ENCODE measurements at regions not wholly inside any gene's neighbourhood (a gene's known extent, or its start where the extent isn't known, plus 50 kb on each side); places are given as distances from the start of the nearest gene placed in this dataset.

DNA sequence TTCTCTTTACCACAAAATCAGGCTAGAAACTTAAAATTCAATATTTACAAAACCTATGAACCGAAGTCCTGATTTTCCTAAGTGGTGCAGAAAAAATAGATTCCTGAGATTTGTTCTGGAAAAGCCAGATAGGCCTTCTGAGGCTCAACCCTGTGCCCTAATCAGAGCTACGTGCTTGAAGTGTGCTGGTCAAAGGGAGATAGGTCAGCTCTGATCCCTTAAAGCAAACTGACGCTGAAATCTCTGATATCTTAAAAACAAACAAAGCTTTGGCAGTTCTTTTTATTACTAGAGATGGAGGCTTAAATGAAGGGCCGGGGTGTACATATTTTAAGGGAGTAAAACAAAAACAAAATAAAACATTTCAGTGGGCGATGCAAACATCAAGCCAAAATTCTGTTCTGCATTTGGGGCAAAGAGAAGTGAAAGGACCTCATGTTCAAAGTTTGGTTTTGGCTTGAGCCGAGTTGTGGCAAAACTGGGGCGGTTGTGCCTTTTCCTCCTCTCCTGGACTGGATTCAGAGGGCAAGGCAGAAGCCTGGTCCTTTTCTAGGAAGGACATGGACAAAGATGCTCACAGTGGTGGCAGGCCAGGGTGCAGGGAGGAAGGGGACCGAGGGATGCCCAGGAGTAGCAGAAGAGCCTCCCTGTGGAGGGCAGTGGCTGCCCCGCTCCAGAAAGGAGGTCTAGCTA is 295.0 kb downstream of the CDCA7 start:
- H3K36me3 Mint-ChIP-seq (ENCODE audit: low read depth) = no peaks in the 10 kb centered on the region

DNA sequence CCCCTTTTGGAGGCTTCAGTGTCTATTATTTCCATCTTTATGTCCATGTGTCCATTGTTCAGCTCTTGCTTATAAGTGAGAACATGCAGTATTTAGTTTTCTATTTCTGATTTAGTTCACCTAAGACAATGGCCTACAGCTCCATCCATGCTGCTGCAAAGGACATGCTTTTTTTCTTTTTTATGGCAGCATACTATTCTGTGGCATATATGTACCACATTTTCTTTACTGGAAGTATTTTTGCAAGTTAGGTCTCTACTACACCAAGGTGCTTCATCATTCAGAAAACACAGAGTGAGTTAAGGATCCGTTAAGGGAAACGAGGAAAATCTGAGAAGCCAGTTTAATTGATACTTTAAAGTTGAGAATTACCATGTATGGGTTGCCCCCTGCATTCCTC is 297.2 kb downstream of the CDCA7 start:
- peaks cover 18% of the 10 kb centered on the region for H3K27me3 Mint-ChIP-seq
- H3K9me3 Mint-ChIP-seq = no peaks in the 10 kb centered on the region
- H3K27ac Mint-ChIP-seq = no peak overlapping the region
- H3K4me1 Mint-ChIP-seq (ENCODE audit: low read depth) = no peaks in the 10 kb centered on the region
- H3K36me3 Mint-ChIP-seq (ENCODE audit: low read depth) = no peaks in the 10 kb centered on the region
- no peak overlapping the region for H3K4me3 Mint-ChIP-seq
- DNase-seq = no peak

More for the DNA sequence above, 295.0 kb downstream of the CDCA7 start:
- Mint-ChIP-seq H3K27me3 (peaks cover 12% of the 10 kb centered on the region), H3K27ac (no peak overlapping the region), H3K4me3 (no peak overlapping the region), H3K4me1 (ENCODE audit: low read depth) (no peaks in the 10 kb centered on the region), H3K9me3 (no peaks in the 10 kb centered on the region)
- no peak for DNase-seq

DNA sequence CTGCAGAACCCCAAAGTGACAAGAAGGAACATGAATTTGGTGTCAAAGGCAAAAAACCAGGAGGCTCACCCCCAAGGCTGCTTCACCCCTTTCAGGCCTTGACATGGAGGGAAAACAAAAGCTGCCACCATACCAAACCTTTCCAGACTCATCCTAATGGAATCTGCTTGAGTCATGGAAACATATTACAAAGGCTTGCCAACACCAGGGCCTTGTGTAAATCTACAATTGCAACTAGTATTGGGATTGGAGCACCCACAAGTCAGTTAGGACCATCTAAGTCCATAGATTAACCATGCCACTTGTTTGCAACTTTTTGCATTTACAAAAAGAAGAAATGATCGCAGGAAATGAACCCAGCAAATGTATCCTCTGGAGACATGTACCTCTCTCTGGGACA is 297.6 kb downstream of the CDCA7 start:
- Mint-ChIP-seq H3K36me3 (ENCODE audit: low read depth) (no peaks in the 10 kb centered on the region), H3K4me1 (ENCODE audit: low read depth) (no peaks in the 10 kb centered on the region), H3K27me3 (peaks cover 18% of the 10 kb centered on the region), H3K9me3 (no peaks in the 10 kb centered on the region), H3K4me3 (no peak overlapping the region), H3K27ac (no peak overlapping the region)
- no peak for DNase-seq

DNA sequence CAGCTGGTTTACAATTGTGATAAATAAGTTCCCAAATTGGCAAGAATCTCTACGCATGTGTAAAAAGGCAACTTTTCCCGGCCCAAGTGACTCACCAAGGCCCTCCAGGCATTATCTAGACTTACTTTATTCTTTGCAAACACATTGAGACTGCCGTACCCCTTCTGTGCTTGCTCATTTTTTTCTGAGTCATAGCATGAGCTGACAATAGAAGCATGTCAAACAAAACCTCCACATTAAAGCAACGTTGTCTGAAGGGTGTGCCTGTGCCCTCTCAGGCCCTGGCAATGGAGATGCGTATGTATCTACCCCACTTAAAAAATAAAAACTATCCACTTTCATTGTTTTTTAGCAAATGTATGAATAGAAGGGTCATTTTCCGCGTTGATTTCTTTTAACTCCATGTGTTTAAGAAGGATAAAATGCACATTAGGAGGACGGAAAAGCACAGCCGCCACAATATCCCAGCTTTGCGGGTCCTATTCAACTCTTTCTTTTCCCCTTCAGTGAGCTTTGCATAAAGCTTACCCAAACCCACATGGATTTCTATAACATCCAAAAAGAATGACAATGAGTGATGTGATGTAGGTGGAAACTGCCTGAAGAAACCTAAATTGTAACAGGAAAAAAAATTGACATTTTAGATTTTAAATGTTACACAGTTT is 298.2 kb downstream of the CDCA7 start:
- DNase-seq = no peak
- Mint-ChIP-seq H3K9me3 (no peaks in the 10 kb centered on the region), H3K27ac (no peak overlapping the region), H3K4me3 (no peak overlapping the region), H3K4me1 (ENCODE audit: low read depth) (no peaks in the 10 kb centered on the region), H3K36me3 (ENCODE audit: low read depth) (no peaks in the 10 kb centered on the region), H3K27me3 (peaks cover 21% of the 10 kb centered on the region)

DNA sequence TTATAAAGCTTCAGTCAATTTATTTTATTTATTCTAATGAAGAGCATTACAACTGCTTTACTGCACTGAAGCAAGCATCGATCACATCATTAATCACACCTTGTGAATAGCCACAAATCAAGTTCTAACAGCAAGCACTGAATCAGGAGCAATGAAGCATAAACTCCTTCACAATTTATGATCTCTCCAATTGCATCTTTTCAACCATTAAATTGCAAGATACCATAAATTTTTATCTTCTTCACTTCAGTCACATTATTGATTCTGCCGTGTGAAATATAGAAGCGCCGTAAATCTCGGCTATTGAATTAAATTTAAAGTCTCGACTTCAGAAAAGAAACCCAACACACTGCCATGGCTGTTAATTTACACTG is 298.7 kb downstream of the CDCA7 start:
- Mint-ChIP-seq H3K27me3 (peaks cover 24% of the 10 kb centered on the region), H3K36me3 (ENCODE audit: low read depth) (no peaks in the 10 kb centered on the region)

DNA sequence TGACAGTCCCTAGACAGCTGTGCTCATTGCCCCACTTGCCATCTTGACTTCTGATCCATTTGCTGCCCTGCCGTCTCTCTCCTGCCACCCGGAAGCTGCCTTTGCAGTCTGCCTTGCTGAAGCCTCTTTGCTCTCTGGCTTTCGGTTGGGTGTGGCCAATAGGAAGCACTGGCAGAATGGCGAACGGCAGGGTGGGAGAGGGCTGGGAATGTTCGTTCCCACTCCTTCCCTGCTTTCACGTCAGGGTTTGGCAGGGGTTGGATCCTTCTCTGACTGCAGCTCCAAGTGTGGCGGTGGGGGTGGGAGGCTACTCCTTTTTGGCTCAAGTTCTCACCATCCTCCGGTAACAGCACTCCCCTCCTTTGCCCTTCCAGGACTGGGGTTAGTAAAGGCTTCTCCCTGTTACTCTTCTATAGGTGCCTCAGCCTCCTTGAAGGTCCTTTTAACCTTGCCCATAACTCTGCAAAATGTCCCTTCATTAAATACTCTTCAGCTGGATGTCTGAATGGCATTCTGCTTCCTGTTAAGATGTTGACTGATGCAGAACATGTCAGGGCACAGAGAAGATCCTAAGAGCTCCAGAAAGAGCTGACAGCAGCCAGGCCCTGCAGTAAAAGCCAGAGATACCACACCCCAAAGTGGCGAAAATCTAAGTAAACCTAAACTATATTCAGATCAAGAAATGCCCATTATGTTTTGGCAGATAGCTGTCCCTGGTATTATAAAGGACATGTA is 299.7 kb downstream of the CDCA7 start:
- Mint-ChIP-seq H3K4me1 (ENCODE audit: low read depth) (no peaks in the 10 kb centered on the region), H3K36me3 (ENCODE audit: low read depth) (no peaks in the 10 kb centered on the region), H3K9me3 (no peaks in the 10 kb centered on the region), H3K27me3 (peaks cover 24% of the 10 kb centered on the region), H3K27ac (no peak overlapping the region), H3K4me3 (no peak overlapping the region)
- no peak for DNase-seq

More for the DNA sequence above, 298.7 kb downstream of the CDCA7 start:
- Mint-ChIP-seq H3K4me3 (no peak overlapping the region), H3K27ac (no peak overlapping the region), H3K9me3 (no peaks in the 10 kb centered on the region), H3K4me1 (ENCODE audit: low read depth) (no peaks in the 10 kb centered on the region)
- no peak for DNase-seq

DNA sequence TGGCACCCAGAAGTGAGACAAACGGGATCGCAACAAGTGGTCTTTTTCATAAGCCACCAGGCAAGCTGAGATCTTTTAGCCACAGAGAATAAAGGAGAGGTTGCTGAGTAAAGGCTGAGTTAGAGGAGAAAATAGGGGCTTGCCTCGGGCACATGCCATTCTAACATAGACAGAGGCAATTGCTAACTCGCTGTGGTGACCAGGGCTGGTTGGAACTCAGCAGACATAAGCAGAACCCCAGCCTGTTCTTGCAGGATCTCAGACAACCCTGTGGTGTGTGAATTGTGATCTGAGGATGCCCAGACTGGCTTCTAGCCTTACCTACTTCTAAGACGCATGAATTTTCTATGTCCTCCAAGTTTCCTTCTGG is 300.2 kb downstream of the CDCA7 start:
- peaks cover 24% of the 10 kb centered on the region for H3K27me3 Mint-ChIP-seq
- H3K27ac Mint-ChIP-seq = no peak overlapping the region
- DNase-seq = no peak
- no peak overlapping the region for H3K4me3 Mint-ChIP-seq
- no peaks in the 10 kb centered on the region for H3K9me3 Mint-ChIP-seq
- no peaks in the 10 kb centered on the region for H3K4me1 Mint-ChIP-seq (ENCODE audit: low read depth)
- no peaks in the 10 kb centered on the region for H3K36me3 Mint-ChIP-seq (ENCODE audit: low read depth)

DNA sequence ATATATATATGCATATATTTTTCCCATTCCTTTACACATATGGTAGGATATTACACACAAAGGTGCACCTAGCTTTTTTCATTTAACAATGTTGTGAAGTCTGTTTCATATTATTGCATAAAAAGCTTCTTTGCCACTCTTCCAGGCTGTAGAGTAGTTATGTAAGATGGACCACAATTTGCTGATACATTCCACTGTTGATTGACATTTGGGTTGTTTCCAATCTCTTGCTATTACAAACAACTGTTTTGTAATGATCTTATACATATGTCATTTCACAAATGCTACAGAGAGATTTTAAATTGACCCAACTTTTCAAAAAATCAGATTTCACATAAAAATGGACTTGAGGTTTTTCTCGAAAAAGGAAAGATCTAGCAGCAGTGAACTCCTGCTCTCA is 301.4 kb downstream of the CDCA7 start:
- H3K4me1 Mint-ChIP-seq (ENCODE audit: low read depth) = no peaks in the 10 kb centered on the region
- H3K27ac Mint-ChIP-seq = no peak overlapping the region
- DNase-seq = no peak
- H3K9me3 Mint-ChIP-seq = no peaks in the 10 kb centered on the region
- H3K27me3 Mint-ChIP-seq = peaks cover 33% of the 10 kb centered on the region
- no peak overlapping the region for H3K4me3 Mint-ChIP-seq
- no peaks in the 10 kb centered on the region for H3K36me3 Mint-ChIP-seq (ENCODE audit: low read depth)

DNA sequence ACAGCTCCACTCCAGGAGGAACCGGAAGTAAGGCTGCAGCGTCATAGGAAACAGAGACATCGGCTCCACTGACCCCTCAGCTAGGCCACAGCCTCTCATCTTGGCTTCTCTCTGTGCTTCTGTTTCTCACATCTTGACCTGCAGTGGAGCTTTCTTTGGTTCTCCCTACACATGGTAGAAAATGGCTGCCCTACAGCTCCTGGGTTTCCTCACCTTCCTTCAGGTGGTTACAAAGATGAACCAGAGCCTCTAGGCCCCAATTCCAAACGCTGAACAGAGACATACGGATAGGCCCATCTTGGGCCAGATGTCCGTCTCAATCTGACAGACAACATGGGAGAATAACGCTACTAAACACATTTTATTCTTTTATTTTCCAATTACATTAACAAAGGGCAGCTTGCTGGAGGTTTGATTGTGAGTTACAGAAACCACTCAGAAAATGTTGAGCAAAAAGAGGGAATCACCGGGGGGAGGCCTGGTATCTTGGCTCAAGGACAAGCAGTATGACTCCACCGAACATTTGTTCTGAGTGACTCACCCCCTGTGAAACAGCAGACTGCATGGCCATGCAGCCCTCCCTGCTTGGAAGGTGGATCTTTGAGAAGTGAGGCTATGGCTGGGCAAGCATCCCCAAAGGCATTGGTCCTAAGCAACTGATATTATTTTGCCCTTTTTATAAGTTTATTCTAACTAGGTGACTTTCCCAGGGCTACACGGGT is 303.5 kb downstream of the CDCA7 start:
- Mint-ChIP-seq H3K27me3 (peaks cover 34% of the 10 kb centered on the region), H3K9me3 (no peaks in the 10 kb centered on the region), H3K36me3 (ENCODE audit: low read depth) (no peaks in the 10 kb centered on the region), H3K27ac (no peak overlapping the region), H3K4me3 (no peak overlapping the region), H3K4me1 (ENCODE audit: low read depth) (no peaks in the 10 kb centered on the region)
- DNase-seq = no peak

DNA sequence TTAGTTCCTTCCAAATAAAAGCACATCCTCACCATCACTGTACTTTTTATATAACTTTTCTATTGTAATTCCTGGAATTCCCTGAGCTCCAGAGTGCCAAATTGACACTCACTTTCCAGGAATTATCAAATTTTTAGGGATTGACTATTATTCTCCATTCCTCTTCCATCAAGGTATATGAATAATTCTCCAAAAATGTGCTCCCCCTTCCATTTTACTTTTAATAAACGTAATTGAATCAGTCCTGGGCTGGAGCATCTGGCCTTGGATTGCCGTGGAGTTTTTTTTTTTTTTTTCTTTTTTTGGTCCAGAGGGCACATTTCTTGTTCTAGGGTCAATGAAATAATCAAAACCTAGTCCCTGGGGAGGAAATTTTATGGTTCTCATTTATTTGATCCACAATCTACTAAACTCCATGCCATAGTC is 304.3 kb downstream of the CDCA7 start:
- H3K9me3 Mint-ChIP-seq = no peaks in the 10 kb centered on the region
- H3K27me3 Mint-ChIP-seq = peaks cover 37% of the 10 kb centered on the region
- no peak for DNase-seq
- H3K36me3 Mint-ChIP-seq (ENCODE audit: low read depth) = no peaks in the 10 kb centered on the region
- no peak overlapping the region for H3K27ac Mint-ChIP-seq
- H3K4me1 Mint-ChIP-seq (ENCODE audit: low read depth) = no peaks in the 10 kb centered on the region
- H3K4me3 Mint-ChIP-seq = no peak overlapping the region

DNA sequence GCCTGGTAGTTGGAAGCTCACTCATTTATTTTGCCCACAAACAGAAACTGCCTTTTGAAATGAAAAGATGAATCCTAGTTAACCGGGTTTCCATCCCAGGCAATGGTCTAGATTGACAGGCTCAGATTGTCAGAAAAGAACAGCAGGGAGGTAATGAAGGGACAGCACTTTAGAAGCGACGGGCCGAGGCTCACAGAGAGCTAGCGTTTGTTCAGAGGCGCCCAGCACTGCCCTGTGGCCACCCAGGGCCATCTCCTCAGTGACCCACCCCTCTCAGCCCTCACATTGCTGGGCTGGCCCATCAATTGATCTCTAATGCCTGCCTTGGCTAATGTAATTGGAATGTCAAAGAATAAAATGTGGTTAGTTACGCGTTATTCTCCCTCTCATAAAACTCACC is 304.8 kb downstream of the CDCA7 start:
- no peak for DNase-seq
- Mint-ChIP-seq H3K27me3 (peaks cover 37% of the 10 kb centered on the region), H3K27ac (no peak overlapping the region), H3K9me3 (no peaks in the 10 kb centered on the region), H3K36me3 (ENCODE audit: low read depth) (no peaks in the 10 kb centered on the region), H3K4me1 (ENCODE audit: low read depth) (no peaks in the 10 kb centered on the region), H3K4me3 (no peak overlapping the region)

DNA sequence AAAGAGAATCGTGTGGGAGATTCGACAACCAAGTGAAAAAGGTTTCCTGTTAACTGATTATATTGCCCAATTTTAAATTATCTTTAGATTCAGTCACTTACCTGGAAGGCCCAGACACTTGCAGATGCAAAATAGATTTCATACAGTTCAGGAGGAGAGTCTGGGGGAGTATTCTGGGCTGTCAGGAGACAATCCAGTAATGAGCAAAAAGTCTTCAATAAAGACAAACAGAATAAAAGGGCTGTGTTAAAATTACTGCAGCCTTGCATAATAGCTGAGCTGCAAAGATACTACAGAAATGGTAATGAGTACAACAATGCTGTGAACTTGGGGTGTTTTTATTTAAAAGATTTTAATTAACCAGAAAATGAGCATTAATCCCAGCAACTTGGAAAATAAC is 303.6 kb downstream of the SP3 start:
- Mint-ChIP-seq H3K4me3 (no peak overlapping the region), H3K4me1 (ENCODE audit: low read depth) (no peaks in the 10 kb centered on the region), H3K27me3 (peaks cover 38% of the 10 kb centered on the region), H3K27ac (no peak overlapping the region), H3K36me3 (ENCODE audit: low read depth) (no peaks in the 10 kb centered on the region), H3K9me3 (no peaks in the 10 kb centered on the region)
- no peak for DNase-seq

DNA sequence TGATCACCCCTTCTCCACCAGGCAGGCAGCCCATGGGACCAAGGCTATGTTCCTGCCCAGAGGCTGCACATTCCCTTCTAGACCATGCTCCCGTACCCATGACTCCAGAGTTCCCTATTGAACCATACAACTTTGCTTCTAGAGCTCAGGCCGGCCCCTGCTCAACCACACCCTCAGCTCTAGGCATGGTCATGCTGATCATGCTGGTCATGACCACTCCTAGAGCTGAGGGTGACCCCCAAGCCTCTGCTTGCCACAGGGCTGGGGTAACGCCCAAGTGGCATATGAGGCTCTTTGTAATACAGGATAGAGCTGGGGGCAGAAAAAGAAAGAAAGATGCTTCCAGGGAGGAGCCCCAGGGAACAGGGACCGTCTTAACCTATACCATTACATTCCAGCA is 301.8 kb downstream of the SP3 start:
- DNase-seq = no peak
- H3K27me3 Mint-ChIP-seq = peaks cover 34% of the 10 kb centered on the region
- no peak overlapping the region for H3K27ac Mint-ChIP-seq
- H3K4me1 Mint-ChIP-seq (ENCODE audit: low read depth) = no peaks in the 10 kb centered on the region
- no peak overlapping the region for H3K4me3 Mint-ChIP-seq
- H3K36me3 Mint-ChIP-seq (ENCODE audit: low read depth) = no peaks in the 10 kb centered on the region
- no peaks in the 10 kb centered on the region for H3K9me3 Mint-ChIP-seq

DNA sequence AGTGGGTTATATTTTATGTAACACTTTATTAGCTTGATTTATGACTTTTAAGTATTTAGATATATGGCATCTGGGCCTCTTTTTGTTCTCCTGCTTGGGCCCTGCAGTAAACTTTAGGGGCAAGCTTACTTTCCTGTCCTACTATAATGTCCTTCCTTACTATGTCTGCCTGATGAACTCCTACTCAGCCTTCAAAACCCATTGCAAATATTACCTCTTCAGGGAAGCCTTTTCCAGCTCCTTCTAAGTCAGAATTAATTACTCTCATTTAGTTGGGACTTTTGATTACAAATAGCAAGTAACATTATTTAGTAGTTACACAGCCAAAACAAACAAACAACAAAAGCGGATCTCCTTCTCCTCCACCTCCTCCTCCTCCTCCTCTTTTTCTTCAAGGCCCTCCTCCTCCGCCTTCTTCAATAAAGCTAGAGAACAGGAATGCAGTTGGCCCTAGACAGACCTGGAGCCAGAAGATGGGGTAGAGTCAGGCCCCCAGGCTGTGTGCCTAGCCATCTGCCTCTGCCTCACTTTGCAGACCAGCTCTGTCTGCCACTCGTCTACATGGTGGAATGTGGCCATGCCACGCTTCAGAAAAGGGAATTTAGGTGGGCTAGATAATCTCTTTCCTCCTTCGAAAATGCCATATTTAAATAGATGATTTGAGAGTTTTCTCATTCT is 301.2 kb downstream of the SP3 start:
- Mint-ChIP-seq H3K36me3 (ENCODE audit: low read depth) (no peaks in the 10 kb centered on the region), H3K4me3 (no peak overlapping the region), H3K27ac (no peak overlapping the region), H3K9me3 (no peaks in the 10 kb centered on the region), H3K27me3 (peaks cover 37% of the 10 kb centered on the region), H3K4me1 (ENCODE audit: low read depth) (no peaks in the 10 kb centered on the region)
- DNase-seq = no peak
